Dermis blood vessel endothelial cell (primary cell): ENCODE measurements at regions not wholly inside any gene's neighbourhood (a gene's known extent, or its start where the extent isn't known, plus 50 kb on each side); places are given as distances from the start of the nearest gene placed in this dataset.

ENCODE experiments used
- DNase-seq: peaks from one replicate; pipeline ENCODE4 v3.0.0; 2010

DNA sequence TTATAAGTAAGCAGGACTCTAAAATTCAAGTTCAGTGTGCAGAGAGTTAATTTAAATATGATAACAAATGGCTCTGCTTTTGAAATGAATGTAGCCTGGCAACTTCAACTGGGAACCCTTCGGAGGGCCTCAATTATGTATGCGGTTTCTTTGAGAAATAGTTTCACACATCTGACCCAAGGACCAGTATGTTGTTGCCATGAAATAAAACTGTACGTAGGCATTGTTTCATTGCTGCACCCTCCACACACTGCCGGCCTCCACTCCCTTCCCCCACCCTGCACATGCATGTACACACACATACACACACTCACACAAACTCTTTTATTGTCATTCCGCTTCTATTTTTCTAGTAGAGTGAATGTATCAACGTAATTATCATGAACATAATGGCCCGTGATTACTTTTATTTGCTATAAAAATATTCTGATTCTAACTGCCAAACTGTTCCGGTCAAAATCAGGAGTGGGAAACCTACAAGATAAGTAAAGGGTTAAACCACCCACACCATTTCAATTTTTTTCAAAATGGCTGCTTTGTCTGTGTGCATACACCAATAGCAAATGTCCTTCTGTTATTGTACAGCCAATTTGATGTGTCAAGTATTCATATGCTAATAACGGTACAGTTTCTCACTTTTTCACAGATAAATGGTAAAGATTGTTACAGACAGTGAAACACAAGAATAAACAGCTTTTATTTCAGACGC is 215.5 kb upstream of the TMEM161B start:
- DNase-seq = no peak

DNA sequence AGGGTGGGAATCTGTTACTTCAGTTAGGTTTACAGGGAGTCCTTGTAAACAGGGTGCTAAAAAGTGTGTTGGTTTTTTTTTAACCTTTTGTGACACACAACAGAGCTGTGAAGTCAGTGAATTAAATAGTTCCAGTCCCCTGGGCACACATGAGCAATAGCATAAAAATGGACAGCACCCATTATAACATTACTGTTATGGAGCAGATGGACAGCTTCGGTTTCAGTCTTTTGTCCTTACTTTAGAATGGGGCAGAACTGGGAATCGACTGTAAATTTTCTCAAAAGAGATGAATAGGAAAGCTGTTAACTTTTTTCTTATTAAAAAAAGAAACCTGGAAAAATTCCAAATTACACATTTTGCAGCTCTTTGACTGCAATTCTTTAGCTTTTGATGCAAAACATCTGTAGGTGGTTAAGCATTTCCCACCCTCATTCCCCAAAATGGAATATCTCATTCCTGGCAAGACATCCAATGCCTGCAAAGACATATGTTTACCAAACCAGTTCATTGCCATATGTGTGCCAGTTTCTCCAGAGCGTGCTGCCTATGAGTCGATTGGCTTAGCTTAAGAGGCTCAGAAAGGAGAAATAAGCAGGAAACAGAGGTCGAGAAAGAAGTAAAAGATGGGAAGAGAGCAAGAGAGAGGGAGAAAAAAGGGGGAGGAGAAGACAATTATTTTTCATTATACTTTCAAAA is 212.3 kb upstream of the TMEM161B start:
- no peak for DNase-seq

DNA sequence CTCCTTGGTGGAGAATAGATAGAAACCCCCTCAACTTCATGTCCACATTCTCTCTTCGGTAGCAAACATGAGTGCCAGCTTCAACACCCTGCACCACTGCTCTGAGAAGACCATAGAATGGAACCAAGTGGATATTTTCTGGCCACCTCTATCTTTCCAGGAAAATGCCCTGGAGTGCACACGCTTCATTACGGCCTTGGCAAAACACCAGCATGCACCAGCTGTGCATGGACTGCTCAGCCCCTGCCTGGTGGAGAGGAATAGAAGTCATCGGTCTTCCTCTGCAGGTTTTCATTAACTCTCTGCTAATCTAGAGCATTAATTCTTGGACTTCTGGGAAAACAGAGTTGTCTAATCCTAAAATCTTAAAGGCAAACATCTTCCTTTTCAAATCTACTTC is 211.6 kb upstream of the TMEM161B start:
- no peak for DNase-seq

GRCh38 chr5:88474574-88474973 is 205.9 kb upstream of the TMEM161B start:
- DNase-seq = no peak

GRCh38 chr5:88470745-88471144 is 202.1 kb upstream of the TMEM161B start:
- no peak for DNase-seq

- DNase-seq = no peak
These were observed 191.3 kb upstream of the TMEM161B start for GRCh38 chr5:88459971-88460370.

- peak; percentile 15 for DNase-seq
These were observed 184.2 kb upstream of the TMEM161B start for GRCh38 chr5:88452820-88453219.

- no peak for DNase-seq
These were observed 181.6 kb upstream of the TMEM161B start for GRCh38 chr5:88450239-88450638.

GRCh38 chr5:88438006-88438405 is 169.4 kb upstream of the TMEM161B start:
- no peak for DNase-seq

DNA sequence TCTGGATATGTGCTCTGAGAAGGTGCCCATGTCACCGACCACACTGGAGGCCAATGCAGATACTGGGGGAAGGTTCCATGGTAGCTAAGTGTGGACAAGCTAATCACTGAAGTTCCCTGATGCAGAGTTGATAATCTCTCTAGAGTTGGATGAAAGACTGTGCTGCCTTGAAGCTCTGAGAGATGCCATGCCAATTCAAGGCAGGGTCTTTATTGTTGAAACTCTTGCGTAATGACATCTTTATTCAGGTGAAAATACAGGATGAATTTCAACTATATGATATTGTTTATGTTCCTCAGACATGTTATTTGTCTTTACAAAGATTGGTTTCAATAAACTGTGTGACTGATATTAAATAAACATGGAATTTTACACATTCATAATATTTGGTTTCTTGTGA is 167.6 kb upstream of the TMEM161B start:
- DNase-seq = no peak

GRCh38 chr5:88428633-88429032 is 160.0 kb upstream of the TMEM161B start:
- no peak for DNase-seq

- DNase-seq = no peak
These were observed 157.8 kb upstream of the TMEM161B start for GRCh38 chr5:88426441-88426840.

GRCh38 chr5:88425124-88425523 is 156.5 kb upstream of the TMEM161B start:
- DNase-seq = no peak

DNA sequence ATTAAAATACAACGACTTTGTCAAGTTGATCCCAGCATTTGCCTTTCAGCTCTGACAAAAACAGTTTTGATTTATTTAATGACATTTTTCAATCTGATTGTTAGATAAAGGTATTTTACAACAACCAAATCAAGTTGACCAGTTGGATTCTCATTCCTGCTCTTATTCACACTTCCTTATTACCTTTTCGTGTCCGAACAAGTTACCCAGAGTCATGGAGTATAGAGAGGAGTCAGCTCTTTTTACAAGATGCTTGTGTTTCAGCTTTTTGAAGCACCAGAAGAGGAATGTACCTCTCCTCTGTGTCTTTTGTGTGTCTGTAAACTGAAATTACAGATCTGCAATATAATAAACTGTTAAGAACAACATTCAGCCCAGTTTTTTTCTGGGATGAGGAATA is 151.3 kb upstream of the TMEM161B start:
- DNase-seq = no peak

DNA sequence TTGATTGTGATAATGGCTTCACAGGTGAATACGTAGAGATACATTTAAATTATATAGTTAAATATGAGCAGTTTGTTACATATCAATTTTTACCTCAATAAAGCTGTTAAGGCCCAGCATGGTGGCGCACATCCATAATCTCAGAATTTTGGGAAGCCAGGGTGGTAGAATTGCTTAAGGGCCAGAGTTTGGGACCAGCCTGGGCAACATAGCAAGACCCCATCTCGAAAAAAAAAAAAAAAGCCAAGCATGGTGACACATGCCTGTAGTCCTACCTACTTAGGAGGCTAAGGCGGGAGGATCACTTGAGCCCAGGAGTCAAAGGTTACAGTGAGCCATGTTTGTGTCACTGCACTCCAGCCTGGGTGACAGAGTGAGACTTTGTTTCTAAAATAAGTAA is 138.7 kb upstream of the TMEM161B start:
- DNase-seq = no peak

DNA sequence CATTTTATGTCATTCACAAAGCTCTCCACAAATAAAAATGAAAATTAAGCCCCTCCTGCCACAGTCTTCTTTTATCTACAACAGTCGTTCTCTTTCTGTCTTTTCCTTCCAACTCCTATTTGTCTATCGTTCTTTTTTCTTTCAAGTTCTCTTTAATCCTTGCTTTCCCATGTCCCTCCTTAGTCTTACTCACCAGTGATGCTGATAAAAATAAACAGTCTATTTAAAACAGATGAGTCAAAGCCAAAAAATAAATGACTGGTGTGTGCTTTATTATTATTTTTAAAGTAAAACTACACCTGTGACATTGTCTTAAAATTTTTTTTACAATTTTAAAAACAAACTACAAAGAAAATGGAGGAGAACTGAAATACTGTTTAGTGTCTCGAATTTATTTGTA is 137.1 kb upstream of the TMEM161B start:
- no peak for DNase-seq

- no peak for DNase-seq
These were observed 135.8 kb upstream of the TMEM161B start for GRCh38 chr5:88404405-88404804.

- DNase-seq = no peak
These were observed 133.0 kb upstream of the TMEM161B start for GRCh38 chr5:88401686-88402085.

DNA sequence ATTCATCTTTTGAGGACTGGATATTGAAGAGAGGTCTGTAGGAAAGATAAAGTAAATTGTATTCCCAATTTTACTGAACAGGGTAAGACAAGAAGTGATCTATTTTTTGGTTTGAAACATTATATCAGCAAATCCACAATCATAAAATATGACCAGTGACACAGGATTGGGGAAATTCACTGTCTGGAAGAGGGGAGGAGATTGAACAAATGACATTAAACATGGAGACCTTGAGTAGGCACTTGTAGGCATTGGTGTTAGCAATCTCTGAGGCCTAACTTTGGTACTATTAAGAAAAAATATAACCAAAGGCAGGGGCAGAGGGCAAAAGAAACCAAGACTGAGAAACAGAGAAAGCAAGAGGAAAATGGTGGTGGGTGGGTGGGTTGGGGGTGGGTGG is 132.6 kb upstream of the TMEM161B start:
- no peak for DNase-seq

DNA sequence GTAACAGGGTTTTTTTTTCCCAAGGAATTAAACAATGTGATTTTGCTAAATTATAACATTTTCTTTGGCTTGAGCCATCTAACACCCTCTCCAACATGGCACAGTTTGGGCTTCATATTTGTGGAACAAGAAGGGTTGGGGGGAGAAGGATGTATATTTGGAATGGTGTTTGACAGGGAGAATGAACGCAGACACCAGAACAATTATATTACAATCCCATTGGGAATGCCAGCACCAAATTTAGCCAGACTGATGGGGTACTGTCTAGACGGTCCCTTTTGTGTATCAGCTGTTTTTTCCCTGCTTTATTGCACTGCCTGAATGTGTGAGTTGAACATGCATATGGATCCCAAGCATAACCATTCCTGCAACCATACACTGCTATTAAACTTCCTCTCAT is 130.9 kb upstream of the TMEM161B start:
- DNase-seq = no peak

GRCh38 chr5:88398316-88398715 is 129.7 kb upstream of the TMEM161B start:
- no peak for DNase-seq

DNA sequence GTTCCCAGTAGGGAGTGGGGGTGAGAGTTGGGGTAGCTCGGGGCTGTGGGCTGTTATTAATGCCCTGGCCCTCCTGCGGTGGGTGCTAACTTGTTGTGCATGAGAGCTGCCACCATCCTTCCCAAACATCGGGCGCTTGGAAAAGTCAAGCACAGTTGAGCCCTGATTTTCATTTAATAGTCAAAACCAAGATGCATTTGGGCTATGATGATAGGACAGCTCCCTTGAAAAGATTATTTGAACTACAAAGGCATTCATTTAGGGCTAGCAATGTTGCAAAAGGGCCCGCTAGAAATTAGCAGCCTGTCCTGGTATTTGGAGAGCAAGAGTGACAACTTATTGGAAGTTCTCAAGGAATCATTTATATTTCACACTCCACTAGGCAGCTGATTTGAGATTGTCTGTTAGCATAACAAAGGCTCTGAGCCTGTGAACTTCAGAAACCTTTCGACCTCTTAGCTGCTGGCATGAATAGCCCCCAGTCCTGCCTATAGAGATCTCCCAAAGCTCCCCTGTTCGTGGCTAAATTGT is 128.2 kb upstream of the TMEM161B start:
- no peak for DNase-seq

DNA sequence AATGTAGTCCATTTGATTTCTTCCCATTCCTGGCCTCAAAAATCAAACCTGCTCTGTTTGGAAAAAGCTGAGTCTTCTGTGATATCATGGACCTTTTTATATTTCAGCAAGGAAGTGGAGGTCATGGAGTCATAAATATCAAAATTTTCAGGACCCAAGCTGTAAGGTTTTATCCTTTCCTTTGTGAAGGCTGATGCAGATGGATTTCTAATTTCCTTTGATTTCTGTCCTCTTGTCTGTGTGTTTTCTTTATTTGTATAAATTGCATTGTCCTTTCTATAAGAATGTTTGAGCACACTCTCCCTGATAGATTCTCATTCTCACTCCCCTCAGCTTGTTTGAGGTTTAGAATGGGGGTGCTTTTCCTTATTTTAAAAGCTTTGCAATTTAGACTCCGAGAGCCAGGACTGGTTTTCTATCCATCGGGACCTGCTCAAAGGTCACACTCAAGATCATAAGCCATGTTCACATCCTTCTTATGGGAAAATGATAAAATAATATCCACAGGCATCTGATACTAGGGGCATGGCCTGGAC is 127.4 kb upstream of the TMEM161B start:
- DNase-seq = no peak

GRCh38 chr5:88395264-88395663 is 126.6 kb upstream of the TMEM161B start:
- DNase-seq = no peak
